Large intestine (tissue), 3 donors: ENCODE measurements at regions not wholly inside any gene's neighbourhood (a gene's known extent, or its start where the extent isn't known, plus 50 kb on each side); places are given as distances from the start of the nearest gene placed in this dataset.

Experiments used
- DNase-seq, 2 donors: peaks; one replicate each; pipeline versions ENCODE4 v3.0.0 to v3.0.0-alpha.2; 2013
- H3K27ac ChIP-seq: one replicate; pipeline ENCODE4 v1.5.1; 2013; ENCODE audit warnings: low read length
- H3K27me3 ChIP-seq: 2 replicates; pipeline ENCODE4 v1.6.1; 2013; ENCODE audit warnings: low read length; ENCODE audit not compliant: control insufficient read depth, insufficient read depth
- H3K36me3 ChIP-seq: 2 replicates; pipeline ENCODE4 v1.6.1; 2013; ENCODE audit warnings: low read length; ENCODE audit not compliant: control insufficient read depth, insufficient read depth
- H3K4me1 ChIP-seq: one replicate; pipeline ENCODE4 v1.6.1; 2013; ENCODE audit warnings: low read length; ENCODE audit not compliant: control insufficient read depth, insufficient read depth
- H3K4me3 ChIP-seq: one replicate; pipeline ENCODE4 v1.5.1; 2013; ENCODE audit warnings: low read length
- H3K9me3 ChIP-seq: one replicate; pipeline ENCODE4 v1.6.1; 2013; ENCODE audit warnings: mild to moderate bottlenecking, low read depth, low read length, moderate library complexity; ENCODE audit not compliant: control insufficient read depth
- WGBS: methylation state at CpG from one replicate; pipeline ENCODE4 v1.1.5; 2013; ENCODE audit warnings: low lambda C conversion rate; ENCODE audit not compliant: insufficient coverage; 5-methylcytosine and 5-hydroxymethylcytosine counted together

GRCh38 chr10:4301291-4302045 is 516.5 kb upstream of the KLF6 start:
- no peaks in the 10 kb centered on the region for H3K36me3 ChIP-seq
- DNase-seq = no peak
- H3K4me3 ChIP-seq = no peak overlapping the region
- no peaks in the 10 kb centered on the region for H3K9me3 ChIP-seq
- no peaks in the 10 kb centered on the region for H3K27me3 ChIP-seq
- 74% methylated on average over 4 of the region's 6 CpGs for WGBS
- no peak overlapping the region for H3K27ac ChIP-seq
- H3K4me1 ChIP-seq = no peaks in the 10 kb centered on the region

- DNase-seq = no peak
- no peaks in the 10 kb centered on the region for H3K4me1 ChIP-seq
- no peaks in the 10 kb centered on the region for H3K27me3 ChIP-seq
- no peak overlapping the region for H3K27ac ChIP-seq
- no peak overlapping the region for H3K4me3 ChIP-seq
- no peaks in the 10 kb centered on the region for H3K36me3 ChIP-seq
- H3K9me3 ChIP-seq = no peaks in the 10 kb centered on the region
- WGBS = 100% methylated on average over 3 of the region's 5 CpGs
Observed at GRCh38 chr10:4296161-4296560, 511.2 kb upstream of the KLF6 start.

GRCh38 chr10:4294996-4295792 is 510.2 kb upstream of the KLF6 start:
- no peak for DNase-seq
- 57% methylated on average over 1 of the region's 16 CpGs for WGBS

GRCh38 chr10:4294271-4294670 is 509.3 kb upstream of the KLF6 start:
- H3K27ac ChIP-seq = no peak overlapping the region
- WGBS = 89% methylated on average over 1 of the region's 5 CpGs
- no peak for DNase-seq
- H3K4me3 ChIP-seq = no peak overlapping the region
- H3K36me3 ChIP-seq = no peaks in the 10 kb centered on the region
- no peaks in the 10 kb centered on the region for H3K27me3 ChIP-seq
- H3K9me3 ChIP-seq = no peaks in the 10 kb centered on the region
- H3K4me1 ChIP-seq = no peaks in the 10 kb centered on the region

More at GRCh38 chr10:4294996-4295792, 510.2 kb upstream of the KLF6 start:
- H3K4me3 ChIP-seq = no peak overlapping the region
- H3K9me3 ChIP-seq = no peaks in the 10 kb centered on the region
- no peak overlapping the region for H3K27ac ChIP-seq
- no peaks in the 10 kb centered on the region for H3K4me1 ChIP-seq
- H3K36me3 ChIP-seq = no peaks in the 10 kb centered on the region
- H3K27me3 ChIP-seq = no peaks in the 10 kb centered on the region

GRCh38 chr10:4291990-4292389 is 507.0 kb upstream of the KLF6 start:
- no peak for DNase-seq

GRCh38 chr10:4285121-4285520 is 500.1 kb upstream of the KLF6 start:
- no peaks in the 10 kb centered on the region for H3K4me1 ChIP-seq
- H3K9me3 ChIP-seq = no peaks in the 10 kb centered on the region
- no peaks in the 10 kb centered on the region for H3K36me3 ChIP-seq
- no peak for DNase-seq
- WGBS = no CpG with 5 or more reads among the region's 6 CpGs
- H3K27me3 ChIP-seq = no peaks in the 10 kb centered on the region
- no peak overlapping the region for H3K27ac ChIP-seq
- no peak overlapping the region for H3K4me3 ChIP-seq

More at GRCh38 chr10:4291990-4292389, 507.0 kb upstream of the KLF6 start:
- H3K4me1 ChIP-seq = no peaks in the 10 kb centered on the region
- no peaks in the 10 kb centered on the region for H3K36me3 ChIP-seq
- no peaks in the 10 kb centered on the region for H3K27me3 ChIP-seq
- no CpG with 5 or more reads among the region's 6 CpGs for WGBS
- H3K4me3 ChIP-seq = no peak overlapping the region
- no peaks in the 10 kb centered on the region for H3K9me3 ChIP-seq
- H3K27ac ChIP-seq = no peak overlapping the region

GRCh38 chr10:4283846-4284610 is 499.0 kb upstream of the KLF6 start:
- H3K4me1 ChIP-seq = peaks cover 3% of the 10 kb centered on the region

GRCh38 chr10:4282496-4282895 is 497.5 kb upstream of the KLF6 start:
- Histone ChIP-seq H3K27me3 (no peaks in the 10 kb centered on the region), H3K27ac (no peak overlapping the region), H3K9me3 (no peaks in the 10 kb centered on the region), H3K4me3 (no peak overlapping the region), H3K36me3 (no peaks in the 10 kb centered on the region), H3K4me1 (peaks cover 3% of the 10 kb centered on the region)
- no peak for DNase-seq
- WGBS = no CpG with 5 or more reads among the region's 4 CpGs

More at GRCh38 chr10:4283846-4284610, 499.0 kb upstream of the KLF6 start:
- DNase-seq = peak in 1 of 2 donors; percentile 20
- H3K9me3 ChIP-seq = no peaks in the 10 kb centered on the region
- no peak overlapping the region for H3K4me3 ChIP-seq
- H3K27ac ChIP-seq = no peak overlapping the region
- no peaks in the 10 kb centered on the region for H3K36me3 ChIP-seq
- no peaks in the 10 kb centered on the region for H3K27me3 ChIP-seq
- 74% methylated on average over 2 of the region's 7 CpGs for whole genome bisulfite sequencing

GRCh38 chr10:4281190-4281825 is 496.3 kb upstream of the KLF6 start:
- DNase-seq = no peak
- 62% methylated on average over 4 of the region's 6 CpGs for WGBS
- H3K27ac ChIP-seq = no peak overlapping the region

More at GRCh38 chr10:4281190-4281825, 496.3 kb upstream of the KLF6 start:
- H3K36me3 ChIP-seq = no peaks in the 10 kb centered on the region
- H3K27me3 ChIP-seq = no peaks in the 10 kb centered on the region
- peaks cover 3% of the 10 kb centered on the region for H3K4me1 ChIP-seq
- no peak overlapping the region for H3K4me3 ChIP-seq
- no peaks in the 10 kb centered on the region for H3K9me3 ChIP-seq
